ENCODE measurements at regions not wholly inside any gene's neighbourhood (a gene's known extent, or its start where the extent isn't known, plus 50 kb on each side); places are given as distances from the start of the nearest gene placed in this dataset.

- TF ChIP-seq, protein P1, sequence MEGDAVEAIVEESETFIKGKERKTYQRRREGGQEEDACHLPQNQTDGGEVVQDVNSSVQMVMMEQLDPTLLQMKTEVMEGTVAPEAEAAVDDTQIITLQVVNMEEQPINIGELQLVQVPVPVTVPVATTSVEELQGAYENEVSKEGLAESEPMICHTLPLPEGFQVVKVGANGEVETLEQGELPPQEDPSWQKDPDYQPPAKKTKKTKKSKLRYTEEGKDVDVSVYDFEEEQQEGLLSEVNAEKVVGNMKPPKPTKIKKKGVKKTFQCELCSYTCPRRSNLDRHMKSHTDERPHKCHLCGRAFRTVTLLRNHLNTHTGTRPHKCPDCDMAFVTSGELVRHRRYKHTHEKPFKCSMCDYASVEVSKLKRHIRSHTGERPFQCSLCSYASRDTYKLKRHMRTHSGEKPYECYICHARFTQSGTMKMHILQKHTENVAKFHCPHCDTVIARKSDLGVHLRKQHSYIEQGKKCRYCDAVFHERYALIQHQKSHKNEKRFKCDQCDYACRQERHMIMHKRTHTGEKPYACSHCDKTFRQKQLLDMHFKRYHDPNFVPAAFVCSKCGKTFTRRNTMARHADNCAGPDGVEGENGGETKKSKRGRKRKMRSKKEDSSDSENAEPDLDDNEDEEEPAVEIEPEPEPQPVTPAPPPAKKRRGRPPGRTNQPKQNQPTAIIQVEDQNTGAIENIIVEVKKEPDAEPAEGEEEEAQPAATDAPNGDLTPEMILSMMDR (conservative IDR thresholded peaks at IDR 0.05), result no peak
- DNase-seq (ENCODE audit: low read depth, low spot score), result no peak
- Mint-ChIP-seq H3K4me1 (no peaks in the 10 kb centered on the region), H3K27me3 (ENCODE audit: low read depth) (peaks cover 11% of the 10 kb centered on the region), H3K27ac (ENCODE audit: unreplicated experiment) (no peak overlapping the region), H3K4me3 (no peak overlapping the region), H3K36me3 (ENCODE audit: low read depth) (no peaks in the 10 kb centered on the region), H3K9me3 (no peaks in the 10 kb centered on the region)
Measured at GRCh38 chr10:83934062-83934461, 205.2 kb upstream of the GHITM start.

DNA sequence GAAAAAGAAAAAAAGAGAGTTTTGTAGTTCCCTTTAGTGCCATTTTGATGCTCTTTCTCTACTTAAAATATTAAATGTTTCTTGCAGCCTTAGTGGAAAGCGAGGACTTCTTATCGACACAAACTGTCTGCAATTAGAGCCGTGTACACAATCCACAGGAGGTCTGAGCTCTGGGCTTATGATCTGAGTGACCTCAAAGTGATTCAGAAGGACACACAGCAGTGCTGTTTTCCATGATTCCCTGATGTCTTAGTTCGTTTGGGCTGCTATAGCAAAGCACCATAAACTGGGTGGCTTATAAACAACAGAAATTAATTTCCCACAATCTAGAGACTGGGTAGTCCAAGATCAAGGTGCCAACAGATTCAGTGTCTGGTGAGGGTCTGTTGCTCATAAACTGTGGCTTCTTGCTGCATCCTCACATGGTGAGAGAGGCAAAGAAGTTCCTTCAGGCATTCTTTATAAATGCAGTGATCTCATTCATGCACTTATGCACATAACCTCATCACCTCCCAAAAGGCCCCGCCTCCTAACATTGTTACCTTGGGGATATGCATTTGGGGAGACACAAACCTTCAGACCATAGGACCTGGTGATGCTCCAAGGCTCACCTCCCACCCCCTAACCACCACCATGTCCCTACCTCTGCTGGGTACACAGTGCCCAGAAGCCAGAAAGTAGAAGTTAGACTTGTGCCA, 204.5 kb upstream of the GHITM start:
- no peak for DNase-seq (ENCODE audit: low read depth, low spot score)
- peaks cover 15% of the 10 kb centered on the region for H3K27me3 Mint-ChIP-seq (ENCODE audit: low read depth)
- TF ChIP-seq, protein P1 (conservative IDR thresholded peaks at IDR 0.05), result no peak
- no peaks in the 10 kb centered on the region for H3K36me3 Mint-ChIP-seq (ENCODE audit: low read depth)
- H3K4me3 Mint-ChIP-seq, result no peak overlapping the region
- no peaks in the 10 kb centered on the region for H3K9me3 Mint-ChIP-seq
- no peak overlapping the region for H3K27ac Mint-ChIP-seq (ENCODE audit: unreplicated experiment)
- H3K4me1 Mint-ChIP-seq, result no peaks in the 10 kb centered on the region

- no peaks in the 10 kb centered on the region for H3K36me3 Mint-ChIP-seq (ENCODE audit: low read depth)
- no peaks in the 10 kb centered on the region for H3K4me1 Mint-ChIP-seq
- H3K27me3 Mint-ChIP-seq (ENCODE audit: low read depth), result peaks cover 15% of the 10 kb centered on the region
- TF ChIP-seq, protein P1 (conservative IDR thresholded peaks at IDR 0.05), result no peak
- H3K4me3 Mint-ChIP-seq, result no peak overlapping the region
- no peaks in the 10 kb centered on the region for H3K9me3 Mint-ChIP-seq
- no peak overlapping the region for H3K27ac Mint-ChIP-seq (ENCODE audit: unreplicated experiment)
- DNase-seq (ENCODE audit: low read depth, low spot score), result no peak
Measured at GRCh38 chr10:83935339-83935736, 204.0 kb upstream of the GHITM start.

DNA sequence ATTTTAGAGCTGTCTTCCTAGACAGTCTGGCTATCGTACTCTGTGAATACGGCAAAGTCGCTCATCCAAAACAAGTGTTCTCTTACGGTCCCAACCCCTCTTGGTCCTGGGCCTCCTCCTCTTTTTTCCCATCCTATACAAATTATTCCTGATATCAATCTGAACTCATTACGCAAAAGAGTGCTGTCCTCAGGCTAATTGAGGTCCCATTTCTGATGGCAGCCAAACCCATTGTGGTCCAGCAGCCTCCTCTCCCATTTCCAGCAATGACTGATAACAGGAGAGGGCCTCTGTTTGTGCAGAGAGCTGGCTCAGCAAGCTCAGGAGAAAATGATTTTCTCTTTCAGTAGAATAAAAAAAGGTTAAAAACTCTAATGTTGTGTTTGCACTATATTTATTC, 203.4 kb upstream of the GHITM start:
- Mint-ChIP-seq H3K9me3 (no peaks in the 10 kb centered on the region), H3K36me3 (ENCODE audit: low read depth) (no peaks in the 10 kb centered on the region), H3K4me1 (no peaks in the 10 kb centered on the region), H3K27ac (ENCODE audit: unreplicated experiment) (no peak overlapping the region), H3K4me3 (no peak overlapping the region), H3K27me3 (ENCODE audit: low read depth) (peaks cover 15% of the 10 kb centered on the region)
- TF ChIP-seq, protein P1 (conservative IDR thresholded peaks at IDR 0.05), result no peak
- no peak for DNase-seq (ENCODE audit: low read depth, low spot score)

- H3K4me1 Mint-ChIP-seq, result no peaks in the 10 kb centered on the region
- no peak overlapping the region for H3K27ac Mint-ChIP-seq (ENCODE audit: unreplicated experiment)
- peaks cover 15% of the 10 kb centered on the region for H3K27me3 Mint-ChIP-seq (ENCODE audit: low read depth)
- TF ChIP-seq, protein P1 (conservative IDR thresholded peaks at IDR 0.05), result no peak
- H3K36me3 Mint-ChIP-seq (ENCODE audit: low read depth), result no peaks in the 10 kb centered on the region
- no peak overlapping the region for H3K4me3 Mint-ChIP-seq
- no peak for DNase-seq (ENCODE audit: low read depth, low spot score)
- no peaks in the 10 kb centered on the region for H3K9me3 Mint-ChIP-seq
Measured at GRCh38 chr10:83937161-83937560, 202.1 kb upstream of the GHITM start.
